Islet precursor cell (in vitro differentiated cells): ENCODE measurements at regions not wholly inside any gene's neighbourhood (a gene's known extent, or its start where the extent isn't known, plus 50 kb on each side); places are given as distances from the start of the nearest gene placed in this dataset.

Source experiments
- DNase-seq: peaks from one replicate; pipeline ENCODE4 v3.0.0-alpha.2; 2018

DNA sequence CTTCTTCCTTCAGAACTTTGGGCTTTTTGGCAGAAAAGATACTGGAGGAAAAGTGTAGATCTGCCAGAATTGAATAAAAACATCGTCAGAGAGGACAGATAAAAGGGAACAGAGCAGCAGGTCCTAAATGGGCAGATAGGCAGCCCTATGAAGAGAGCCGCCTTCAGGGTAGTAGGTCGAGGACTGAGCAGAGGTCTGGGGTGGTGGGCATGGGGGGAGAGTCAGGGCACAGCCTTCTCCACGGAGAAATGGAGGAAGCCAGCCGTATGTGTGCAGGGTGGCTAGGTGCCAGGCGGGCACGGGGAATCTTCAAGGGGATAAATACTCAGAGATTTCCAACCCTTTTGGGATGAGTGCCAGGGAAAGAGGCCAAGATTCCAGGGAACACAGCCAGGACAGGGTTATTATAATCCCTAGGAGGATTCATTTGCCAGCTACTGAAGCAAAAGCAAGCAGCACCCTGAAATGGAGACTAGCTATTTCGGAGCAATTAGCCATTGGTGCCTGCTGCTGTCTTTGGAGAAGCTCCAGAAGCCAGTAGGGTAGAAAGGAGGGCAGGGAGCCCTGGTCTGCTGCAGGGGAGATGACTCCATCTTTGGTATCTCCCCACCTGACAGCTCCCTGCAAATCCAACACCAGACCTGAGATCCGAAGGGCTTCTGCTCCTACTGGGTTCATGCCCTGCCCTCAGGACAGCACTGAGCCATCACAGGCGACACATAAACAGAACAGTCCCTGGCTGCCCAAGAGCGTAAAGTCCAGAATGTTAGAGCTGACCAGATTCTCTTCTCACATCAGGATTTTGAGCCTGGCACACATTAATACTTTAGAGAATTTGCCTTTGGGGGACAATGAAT lies 174.5 kb upstream of the NTM start:
- no peak for DNase-seq

DNA sequence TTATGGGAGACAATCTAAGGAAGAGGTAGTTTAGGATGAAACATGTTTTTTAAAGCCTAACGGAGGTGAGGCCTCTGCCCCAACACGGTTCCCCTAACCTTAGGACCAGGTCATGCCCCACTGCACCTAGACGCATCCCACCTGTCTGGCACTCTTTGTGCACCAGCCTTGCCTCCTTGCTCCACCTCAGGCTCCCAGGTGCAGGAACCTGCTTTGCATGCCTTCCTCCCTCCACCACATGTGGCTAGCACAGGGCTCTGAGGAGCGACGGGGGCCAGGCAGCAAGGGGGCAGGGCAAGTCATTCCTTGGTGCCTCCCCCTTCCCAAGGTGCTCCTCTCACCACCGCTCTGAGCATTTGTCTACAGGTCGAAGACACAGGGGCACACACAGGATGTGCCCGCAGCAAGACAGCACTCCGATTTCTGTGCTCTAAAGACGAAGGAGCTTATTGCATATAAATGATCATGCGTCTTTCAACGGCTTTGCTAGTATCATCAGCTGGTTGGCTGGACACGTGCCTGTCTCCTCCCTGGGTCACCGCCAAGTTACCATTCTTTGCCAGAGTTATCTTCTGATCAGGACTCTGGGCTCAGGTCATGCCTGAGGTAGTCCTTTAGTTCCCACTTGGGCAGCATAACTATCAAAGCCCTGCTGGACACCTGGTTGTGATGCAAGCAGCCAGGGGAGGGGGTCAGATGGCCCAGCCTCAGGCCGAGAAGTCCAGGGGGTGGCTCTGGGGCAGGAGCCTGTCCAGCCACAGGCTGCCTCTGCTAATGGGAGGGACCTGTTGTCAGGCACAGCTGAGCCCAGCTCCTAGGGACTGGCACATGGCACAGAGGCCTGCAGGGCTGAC lies 172.0 kb upstream of the NTM start:
- no peak for DNase-seq

DNA sequence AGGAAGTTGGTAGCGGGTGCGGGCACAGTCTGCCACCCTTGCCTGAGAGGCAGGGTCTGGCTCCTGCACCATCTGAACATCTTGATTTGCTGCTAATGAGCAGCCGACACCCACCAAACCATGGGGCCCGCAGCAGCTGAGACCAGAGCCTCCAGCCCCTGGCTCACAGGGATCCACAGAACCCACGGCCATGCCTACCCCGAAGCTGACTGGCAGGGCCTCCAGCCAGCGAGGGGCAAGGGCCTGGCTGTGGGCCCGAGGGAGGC lies 171.5 kb upstream of the NTM start:
- no peak for DNase-seq

DNA sequence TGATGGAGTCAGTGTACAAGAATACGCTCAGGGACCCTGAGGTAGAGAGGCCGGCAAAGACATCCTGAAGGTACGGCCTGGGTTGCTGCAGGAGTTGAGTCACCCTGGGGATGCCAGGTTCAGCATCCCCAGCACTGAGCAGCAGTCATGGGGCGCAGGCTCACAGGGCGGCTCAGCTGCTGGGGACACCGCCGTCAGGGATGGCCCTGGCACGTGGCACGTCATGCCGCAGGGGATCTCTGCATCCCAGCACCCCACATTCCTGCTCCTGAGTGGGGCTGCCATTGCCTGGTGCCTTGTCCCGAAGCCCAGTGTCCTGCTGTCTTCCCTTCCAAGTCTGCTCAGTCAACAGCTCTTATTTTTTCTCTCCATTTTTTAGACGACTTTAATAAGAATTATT lies 168.7 kb upstream of the NTM start:
- no peak for DNase-seq

DNA sequence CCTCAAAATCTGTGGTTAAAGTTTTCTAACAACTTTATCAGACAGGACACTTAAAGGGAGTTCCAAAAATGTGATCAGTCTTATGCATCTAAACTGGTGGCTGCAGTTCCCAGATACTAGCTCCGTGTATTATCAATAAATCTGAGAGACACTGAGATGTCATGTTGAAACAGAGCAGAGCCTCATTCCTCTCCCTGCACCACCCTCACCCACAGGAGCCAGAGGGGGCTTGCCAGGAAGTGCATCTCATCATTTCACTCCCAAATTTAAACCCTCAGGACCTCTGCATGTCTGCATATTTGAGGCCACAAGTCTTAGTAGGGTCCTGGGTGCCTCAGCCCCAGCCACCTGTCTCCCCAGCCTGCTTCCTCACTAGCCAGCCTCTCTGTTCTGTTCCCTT lies 167.4 kb upstream of the NTM start:
- no peak for DNase-seq

DNA sequence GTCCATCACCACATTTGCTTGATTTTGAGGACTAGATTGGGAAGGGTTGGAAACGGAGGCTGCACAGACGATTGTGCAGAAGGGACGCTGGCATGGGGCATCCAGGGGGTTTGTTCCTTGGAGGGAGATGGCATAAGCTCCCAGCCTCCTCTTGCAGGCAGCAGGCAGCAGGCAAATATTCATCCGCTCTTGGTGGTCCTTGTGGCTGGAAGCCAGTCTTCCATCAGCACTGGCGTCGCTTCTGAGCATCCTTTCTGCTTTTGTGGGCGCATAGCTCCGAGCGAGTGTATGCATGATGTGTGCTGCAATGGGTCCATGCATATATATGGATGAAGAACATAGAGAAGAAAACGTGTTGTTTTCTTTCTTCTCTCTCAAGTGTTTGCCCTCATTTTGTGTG lies 166.1 kb upstream of the NTM start:
- DNase-seq = no peak

DNA sequence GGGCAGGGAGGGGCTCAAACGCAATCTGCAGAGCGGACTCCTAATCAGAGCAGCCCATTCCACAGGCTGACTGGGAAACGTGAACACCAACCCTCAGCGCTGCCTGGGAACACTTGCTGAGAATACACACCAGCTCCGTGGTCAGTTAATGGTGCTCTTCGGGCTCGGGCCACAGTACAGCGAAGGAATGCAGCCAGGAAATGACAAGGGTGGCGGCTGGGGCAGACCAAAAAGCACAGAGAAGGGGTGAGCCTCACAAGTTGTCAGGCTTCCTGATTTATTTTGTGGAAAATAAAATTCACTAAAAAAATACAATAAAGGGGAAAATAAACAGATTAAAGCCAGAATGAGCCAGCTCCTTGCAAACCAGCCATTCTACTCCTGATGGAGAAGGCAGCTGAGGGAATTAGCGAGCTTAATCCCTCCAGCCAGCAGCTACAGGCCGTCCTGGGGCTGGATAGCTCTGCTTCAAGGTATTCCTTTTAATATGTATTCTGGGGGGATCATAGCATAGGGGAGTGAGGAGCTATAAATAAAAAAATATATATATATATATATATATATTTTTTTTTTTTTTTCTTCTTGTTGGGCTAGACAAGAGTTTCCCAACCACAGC lies 165.5 kb upstream of the NTM start:
- DNase-seq = no peak

DNA sequence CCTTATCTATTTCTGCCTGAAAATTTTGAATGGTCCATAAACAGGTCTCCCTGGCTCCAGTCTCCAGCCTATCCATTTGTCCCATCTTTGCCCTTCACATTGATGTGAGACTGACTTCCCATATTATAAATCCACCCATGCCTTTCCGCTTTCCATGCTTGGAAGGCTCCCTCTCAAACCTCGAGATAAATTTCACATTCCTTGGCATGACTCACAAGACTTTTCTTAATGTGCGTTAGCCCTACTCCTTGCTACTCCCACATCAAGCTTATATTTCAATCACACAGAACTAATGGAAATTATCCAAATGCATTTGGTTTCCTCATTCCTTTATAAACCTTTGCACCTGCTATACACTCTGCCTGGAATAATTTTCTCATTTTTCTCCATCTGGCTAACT lies 163.7 kb upstream of the NTM start:
- DNase-seq = no peak

DNA sequence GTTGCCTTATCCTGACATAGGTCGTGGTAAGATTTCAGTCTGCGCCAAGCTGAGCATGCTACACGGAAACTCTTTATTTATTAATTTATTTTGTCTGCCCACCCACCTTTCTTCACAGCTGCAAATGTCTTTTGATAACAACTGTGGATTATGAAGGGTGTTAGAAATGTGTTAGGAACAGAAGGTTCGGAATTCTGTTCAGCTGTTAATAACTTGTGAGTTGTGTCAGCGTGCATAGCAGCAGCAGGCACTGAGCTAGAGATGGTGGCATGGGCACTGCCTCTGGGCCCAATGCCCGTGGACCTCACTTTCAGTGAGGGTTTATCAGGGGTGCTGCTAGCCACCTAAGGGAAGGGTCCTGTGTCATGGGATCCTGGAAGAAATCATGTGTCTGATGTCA lies 162.5 kb upstream of the NTM start:
- no peak for DNase-seq

DNA sequence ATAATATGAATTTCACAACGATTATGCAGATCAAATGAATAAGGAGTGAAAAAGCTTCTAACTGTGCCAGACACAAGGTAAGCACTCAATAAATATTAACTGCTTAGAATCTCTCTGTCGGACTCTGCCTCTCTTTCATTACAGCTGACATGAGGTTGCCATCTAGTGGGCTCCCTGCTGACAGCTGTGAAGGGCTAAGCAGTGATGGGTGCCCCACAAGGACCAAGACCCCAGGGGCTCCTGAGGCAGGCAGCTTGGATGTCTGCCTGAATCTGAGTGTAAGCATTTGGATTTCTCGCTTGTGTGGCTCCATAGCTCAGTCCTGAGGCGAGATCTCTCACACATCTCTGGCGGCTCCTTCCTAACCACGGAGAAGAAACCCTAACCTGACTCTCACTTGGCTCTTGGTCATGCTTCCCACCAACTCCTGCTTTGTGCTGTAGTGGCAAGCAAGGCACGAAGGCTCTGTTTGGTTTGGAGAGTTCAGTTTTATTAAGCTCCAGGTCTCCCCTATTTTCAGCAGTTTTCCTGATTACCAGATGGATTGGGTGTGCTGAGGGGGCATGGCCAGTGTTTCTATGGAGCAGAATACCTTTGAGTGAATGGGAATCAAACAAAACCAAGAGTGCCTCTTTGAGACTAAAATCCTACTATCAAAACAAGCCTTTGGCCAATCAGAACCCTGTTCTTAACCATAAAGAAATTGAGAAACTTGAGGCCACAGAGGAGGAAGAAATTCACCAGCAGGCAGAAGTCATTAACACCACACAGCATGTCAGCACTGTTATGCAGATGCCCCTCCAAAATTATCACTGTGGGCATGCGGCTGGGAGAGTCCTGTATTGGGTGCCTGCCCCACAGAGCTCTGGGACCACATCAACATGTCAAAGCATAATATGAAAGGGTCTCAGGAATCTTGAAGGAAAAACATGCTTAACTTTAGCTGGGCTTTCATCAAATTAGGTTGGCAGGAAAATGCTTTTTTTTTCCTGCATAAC lies 152.8 kb upstream of the NTM start:
- peak; percentile 60 for DNase-seq

DNA sequence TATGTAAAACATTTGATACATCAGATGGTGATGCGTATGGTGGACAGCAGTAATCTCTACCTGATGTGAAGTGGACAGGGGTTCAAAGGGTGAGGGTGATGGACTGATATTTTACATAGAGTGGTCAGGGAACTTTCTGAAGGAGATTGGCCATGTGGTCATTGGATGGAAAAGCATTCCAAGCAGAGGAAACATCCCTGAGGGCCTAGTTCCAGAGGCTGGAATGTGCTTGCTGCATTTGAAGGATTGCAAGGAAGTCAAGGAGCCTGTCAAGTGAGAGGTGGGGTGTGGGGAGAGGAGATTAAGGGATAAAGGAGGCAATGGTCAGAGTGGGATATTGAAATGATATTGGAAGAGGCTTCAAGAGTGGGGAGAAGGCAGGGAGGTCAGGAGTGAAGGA lies 151.9 kb upstream of the NTM start:
- DNase-seq = peak; percentile 74

DNA sequence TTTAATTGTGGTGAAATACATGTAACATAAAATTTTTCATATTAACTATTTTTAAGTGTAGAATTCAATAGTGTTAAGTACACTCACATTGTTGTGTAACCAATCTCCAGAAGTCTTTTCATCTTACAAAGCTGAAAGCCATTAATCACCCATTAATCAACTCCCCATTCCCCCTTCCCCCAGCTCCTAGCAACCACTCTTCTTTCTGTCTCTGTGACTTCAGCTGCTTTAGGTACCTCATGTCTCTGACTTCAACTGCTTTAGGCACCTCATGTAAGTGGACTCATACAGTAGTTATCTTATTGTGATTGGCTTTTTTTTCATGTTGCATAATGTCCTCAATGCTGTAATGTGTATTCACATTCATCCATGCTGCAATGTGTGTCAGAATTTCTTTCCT lies 150.8 kb upstream of the NTM start:
- DNase-seq = no peak

DNA sequence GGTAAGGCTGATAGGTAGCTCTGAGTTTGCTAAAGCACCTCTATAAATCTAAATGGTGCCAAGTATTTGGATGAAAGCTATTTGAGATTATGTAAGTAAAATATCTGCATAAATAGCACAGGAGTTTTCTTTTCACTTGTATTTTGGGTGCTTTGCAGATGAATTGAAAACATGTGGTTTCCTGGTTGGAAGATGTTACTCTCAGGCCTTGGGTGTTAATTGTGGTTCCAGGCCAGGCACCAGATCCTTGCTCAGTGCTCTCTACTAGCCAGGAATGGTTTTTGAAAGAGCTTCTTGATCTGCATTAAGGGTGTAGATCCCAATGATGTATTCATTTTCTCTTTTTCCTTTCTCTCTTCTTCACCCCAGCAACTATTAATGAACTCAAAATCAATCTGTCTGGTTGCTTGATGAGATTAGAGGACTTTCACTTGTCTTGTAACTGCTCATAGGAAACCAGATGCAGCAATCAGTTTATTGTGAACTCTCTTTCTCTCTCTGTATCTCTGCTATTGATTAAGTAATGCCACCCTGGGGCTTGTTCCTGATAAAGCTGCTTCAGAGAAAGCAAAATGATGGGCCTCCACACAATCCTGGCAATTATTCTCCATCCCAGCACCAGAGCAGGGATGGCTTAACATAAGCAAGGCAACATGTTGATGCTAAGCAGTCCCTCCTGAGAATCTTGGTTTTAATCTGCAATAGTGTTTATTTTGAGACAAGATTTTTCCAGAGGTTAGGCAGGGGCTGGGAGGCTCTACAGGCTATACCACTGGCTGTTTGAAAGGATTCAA lies 147.0 kb upstream of the NTM start:
- no peak for DNase-seq

DNA sequence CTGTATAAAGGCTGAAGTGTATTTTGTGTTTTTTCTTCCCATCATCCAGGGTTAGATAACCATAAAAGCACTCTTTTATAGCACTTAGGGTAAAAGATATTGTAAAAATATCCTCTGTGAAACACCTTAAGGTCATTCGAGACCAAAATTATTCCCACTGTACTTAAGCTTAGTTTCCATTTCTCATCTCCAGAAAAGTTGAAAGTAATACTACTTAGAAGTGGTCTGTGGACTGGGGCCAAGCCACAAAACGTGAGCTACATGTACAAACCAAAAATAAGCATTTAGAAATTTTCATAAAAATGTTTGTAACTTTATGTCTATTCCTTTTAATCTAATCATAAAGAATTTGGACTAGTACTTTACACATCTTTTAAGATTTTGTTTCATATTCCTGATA lies 142.0 kb upstream of the NTM start:
- DNase-seq = no peak

DNA sequence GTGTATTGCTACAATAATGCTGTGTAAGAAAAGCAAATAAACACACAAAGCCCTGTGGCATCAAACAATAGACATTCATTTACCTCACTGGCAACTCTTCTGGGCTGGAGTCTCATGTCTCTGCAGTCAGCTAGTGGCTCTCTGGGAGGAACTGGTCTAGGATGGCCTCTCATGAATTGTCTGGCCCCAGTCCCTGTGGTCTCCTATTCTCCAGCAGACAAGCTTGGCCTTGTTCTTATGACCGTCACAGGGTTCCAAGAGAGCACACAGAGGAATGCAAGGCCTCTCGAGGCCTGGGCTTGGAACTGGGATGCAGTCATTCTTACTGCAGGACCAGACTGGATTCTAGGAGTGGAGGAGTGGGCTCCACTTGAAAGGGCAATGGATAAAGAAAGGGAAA lies 141.2 kb upstream of the NTM start:
- no peak for DNase-seq

DNA sequence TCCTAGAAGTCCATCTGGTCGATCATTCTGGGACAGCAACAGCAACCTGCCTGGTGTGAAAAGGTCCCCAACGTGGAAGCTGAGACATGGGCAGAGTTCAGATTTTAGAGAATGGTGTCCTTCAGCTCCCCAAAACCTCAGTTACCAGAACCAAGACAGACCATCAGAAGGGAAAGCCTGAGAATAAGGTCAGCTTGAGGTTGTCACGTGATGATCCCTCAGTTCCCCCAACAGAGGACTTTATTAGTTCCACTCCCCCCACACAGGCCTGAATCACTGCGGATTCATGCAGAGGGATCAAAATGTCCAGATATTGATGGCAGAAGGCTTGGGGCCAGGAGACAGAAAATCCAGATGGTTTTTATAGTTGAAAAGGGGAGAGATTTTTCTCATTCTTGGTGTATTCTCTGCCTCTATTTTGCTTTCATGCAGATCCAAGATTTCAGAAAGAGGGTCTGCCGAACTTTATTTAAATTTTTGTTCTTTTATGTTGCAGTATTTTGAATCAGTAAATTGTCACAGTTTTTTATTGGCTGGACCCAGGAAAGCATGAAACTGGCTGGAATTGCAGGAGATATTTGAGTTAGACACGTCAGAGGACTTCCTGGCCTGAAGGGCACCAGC lies 139.0 kb upstream of the NTM start:
- peak; percentile 3 for DNase-seq

DNA sequence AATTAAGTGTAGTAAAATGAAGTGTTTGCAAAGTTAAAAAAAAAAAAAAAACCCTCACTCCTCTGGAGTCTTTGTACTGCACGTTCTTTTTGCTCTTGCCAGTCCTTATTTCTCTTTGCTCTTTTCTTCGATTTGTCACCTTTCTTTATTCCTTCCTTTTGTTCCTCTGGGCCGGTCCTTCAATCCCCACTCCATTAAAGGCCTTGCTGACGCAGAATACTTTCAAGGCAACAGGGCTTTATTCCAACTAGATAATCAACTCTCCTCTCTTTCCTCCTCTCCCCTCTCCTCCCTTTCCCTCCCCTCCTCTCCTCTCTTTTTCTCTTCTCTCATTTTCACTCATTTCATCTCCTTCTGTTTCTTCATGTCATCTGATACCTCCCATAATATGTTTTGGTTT lies 138.2 kb upstream of the NTM start:
- no peak for DNase-seq

DNA sequence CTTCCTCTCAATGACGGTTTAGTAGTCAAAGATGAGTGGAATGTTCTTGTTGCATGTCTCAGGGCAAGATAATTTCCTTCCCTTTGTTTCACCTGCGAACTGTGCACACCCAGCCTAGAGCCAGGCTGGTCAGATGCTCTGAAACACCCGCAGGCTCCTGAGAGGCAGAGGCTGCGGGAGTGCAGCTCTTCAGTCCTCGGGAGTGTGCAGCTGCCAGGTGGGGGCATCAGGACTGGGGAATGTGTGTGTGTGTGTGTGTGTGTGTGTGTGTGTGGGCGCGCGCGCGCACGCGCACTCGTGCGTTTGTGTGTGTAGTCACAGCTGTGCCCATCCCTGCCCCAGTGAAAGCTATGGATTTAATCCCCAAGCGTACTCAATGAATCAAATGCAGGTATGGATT lies 136.2 kb upstream of the NTM start:
- no peak for DNase-seq

DNA sequence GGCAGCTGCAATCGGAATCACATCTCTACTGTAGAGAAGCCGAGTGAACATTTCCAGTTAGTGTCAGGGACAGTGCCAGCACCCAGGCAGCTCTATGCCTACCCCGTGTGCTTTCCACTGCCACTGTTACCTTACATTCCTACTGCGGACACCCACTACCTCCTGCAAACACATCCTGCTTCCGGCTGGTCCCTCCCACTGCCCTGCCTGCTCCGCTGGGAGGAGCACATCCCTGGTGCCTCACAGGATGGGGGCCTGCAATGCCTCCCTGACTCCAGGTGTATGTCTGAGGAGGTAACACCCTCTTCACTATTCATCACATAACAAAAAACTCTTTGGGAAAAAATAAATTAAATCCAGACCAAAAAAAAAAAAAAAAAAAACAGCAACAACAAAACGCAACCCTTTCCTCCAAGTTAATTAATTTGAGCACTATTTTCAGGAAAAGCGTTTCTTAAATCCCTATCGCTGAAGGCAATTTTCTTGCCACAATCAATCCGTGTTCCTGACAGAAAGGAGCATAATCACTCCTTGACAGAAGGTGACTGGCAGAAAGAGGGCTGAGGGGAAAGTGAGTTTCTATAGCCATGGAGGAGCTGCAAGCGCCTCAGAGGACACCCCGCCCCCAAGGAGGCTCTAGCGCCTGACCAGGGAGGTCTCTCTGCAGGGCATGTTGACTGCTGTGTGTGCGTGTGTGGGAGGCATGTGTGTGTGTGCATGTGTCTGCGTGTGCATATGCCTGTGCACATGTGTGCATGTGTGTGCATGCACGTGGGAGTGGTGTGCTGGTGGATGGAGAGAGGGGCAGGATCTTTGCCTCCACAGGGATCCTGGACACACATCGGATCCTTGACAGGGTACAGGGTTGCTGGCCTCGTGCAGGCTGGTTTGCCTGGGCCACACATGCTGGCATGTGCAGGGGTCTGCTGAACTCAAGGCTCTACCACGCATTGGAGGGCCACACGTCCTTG lies 134.8 kb upstream of the NTM start:
- DNase-seq = no peak

DNA sequence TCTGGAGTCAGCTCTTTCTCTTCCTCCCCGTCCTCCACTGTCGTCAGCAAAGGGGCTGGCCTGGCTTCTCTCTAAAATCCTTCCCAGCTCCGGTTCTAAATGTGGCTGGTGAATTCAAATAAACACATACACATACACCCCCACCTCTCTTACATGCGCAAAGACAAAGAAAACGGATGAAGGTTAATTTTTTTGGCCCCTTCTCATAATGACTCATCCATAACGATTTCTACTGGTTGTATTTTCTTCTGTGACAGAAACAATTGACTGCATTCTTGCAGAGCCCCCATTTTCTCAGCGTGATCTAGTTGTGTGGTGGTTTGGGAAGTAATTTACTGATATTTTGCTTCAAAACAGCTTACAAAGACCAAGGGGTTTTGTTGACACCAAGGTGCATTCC lies 130.0 kb upstream of the NTM start:
- no peak for DNase-seq
